A549 (cell line): ENCODE measurements at regions not wholly inside any gene's neighbourhood (a gene's known extent, or its start where the extent isn't known, plus 50 kb on each side); places are given as distances from the start of the nearest gene placed in this dataset.

Experiments used
- ATAC-seq, 2 experiments: fragments of 200-7000 bp in 1 of 2; fragments of >200 bp in 1 of 2; cut with Nextera tagmentation in 1 of 2; cut with Tn5 transposase in 1 of 2; 3 replicates each; pipeline versions ENCODE4 v1.8.0 to v1.9.1; 2018 to 2020; ENCODE audit warnings: mild to moderate bottlenecking in 1 of 2, moderate library complexity in 1 of 2
- CTCF ChIA-PET: fragments of 300-600 bp; sonication (Branson Sonifier 250); formaldehyde crosslinking; extraction: SDS; loops from one replicate; lab custom pipeline; 2021; ENCODE audit warnings: antibody characterized with exemption, inconsistent platforms; lab: Yijun Ruan, JAX
- POLR2A ChIA-PET: fragments of 350-600 bp; formaldehyde crosslinking; extraction: SDS; loops from one replicate; lab custom pipeline; 2021; ENCODE audit warnings: antibody characterized with exemption, inconsistent platforms; lab: Yijun Ruan, JAX
- DNase-seq, 2 experiments: peaks; one replicate each; pipeline versions ENCODE4 v3.0.0 to v3.0.0-alpha.2; 2011 to 2016; ENCODE audit warnings: low read depth in 1 of 2, low spot score in 1 of 2
- FAIRE-seq: peaks from 2 replicates; lab custom pipeline; 2011; peaks lifted over from hg19 to GRCh38; lab: Jason Lieb, UNC
- H3K27ac ChIP-seq, 2 experiments: fragments of >200 bp; sonication (Bioruptor Twin); formaldehyde crosslinking; 3 replicates each; pipeline ENCODE4 v1.5.1; 2016 to 2017
- H3K4me1 ChIP-seq: fragments of >200 bp; sonication (Bioruptor Twin); formaldehyde crosslinking; 3 replicates; pipeline ENCODE4 v1.6.1; 2016
- H3K4me2 ChIP-seq: fragments of >200 bp; sonication (Bioruptor Twin); formaldehyde crosslinking; 3 replicates; pipeline ENCODE4 v1.6.1; 2016
- H3K4me3 ChIP-seq: fragments of >200 bp; sonication (Bioruptor Twin); formaldehyde crosslinking; 3 replicates; pipeline ENCODE4 v1.5.1; 2016
- H3K9me3 ChIP-seq: fragments of >200 bp; sonication (Bioruptor Twin); formaldehyde crosslinking; 3 replicates; pipeline ENCODE4 v1.6.1; 2016
- CBX8 ChIP-seq: fragments of 200-600 bp; sonication (generic); IDR thresholded peaks from 2 replicates; pipeline ENCODE4 v1.6.1; 2016
- CEBPB ChIP-seq, 2 experiments: fragments of >200 bp in 1 of 2; sonication (Bioruptor Twin) in 1 of 2; formaldehyde crosslinking in 1 of 2; IDR thresholded peaks; 2 replicates each; pipeline ENCODE4 v1.6.1; 2012 to 2016
- CHD2 ChIP-seq: fragments of 150-350 bp; IDR thresholded peaks from 2 replicates; pipeline ENCODE4 v1.6.1; 2014; ENCODE audit warnings: low read length; ENCODE audit not compliant: partially characterized antibody
- CTCF ChIP-seq: fragments of >200 bp; sonication (Bioruptor Twin); formaldehyde crosslinking; IDR thresholded peaks from 3 replicates; pipeline ENCODE4 v1.5.1; 2016
- ESRRA ChIP-seq: fragments of 150-350 bp; IDR thresholded peaks from 2 replicates; pipeline ENCODE4 v1.6.1; 2014; ENCODE audit warnings: mild to moderate bottlenecking, low read length, borderline replicate concordance
- FOSB ChIP-seq: fragments of 250-450 bp; sonication (Bioruptor Pico); IDR thresholded peaks from 2 replicates; pipeline ENCODE4 v1.5.0; 2020; ENCODE audit warnings: mild to moderate bottlenecking, moderate library complexity
- FOSL2 ChIP-seq, 2 experiments: fragments of 450-650 bp in 1 of 2; fragments of >200 bp in 1 of 2; sonication (Bioruptor Twin) in 1 of 2; formaldehyde crosslinking; IDR thresholded peaks; 2 replicates each; pipeline versions ENCODE4 v1.5.0 to v1.6.1; 2016 to 2020; ENCODE audit warnings: mild to moderate bottlenecking in 1 of 2, moderate library complexity in 1 of 2
- GATA3 ChIP-seq: IDR thresholded peaks from 2 replicates; pipeline ENCODE4 v1.6.1; 2012; ENCODE audit warnings: borderline replicate concordance
- HDAC2 ChIP-seq: fragments of 200-600 bp; sonication (generic); IDR thresholded peaks from 2 replicates; pipeline ENCODE4 v1.6.1; 2016
- HES2 ChIP-seq: fragments of >200 bp; sonication (Bioruptor Twin); formaldehyde crosslinking; IDR thresholded peaks from 2 replicates; pipeline ENCODE4 v1.6.1; 2016
- JUNB ChIP-seq: fragments of >200 bp; sonication (Bioruptor Twin); formaldehyde crosslinking; IDR thresholded peaks from 2 replicates; pipeline ENCODE4 v1.6.1; 2016
- MAFK ChIP-seq: fragments of 450-650 bp; IDR thresholded peaks from 2 replicates; pipeline ENCODE4 v1.6.1; 2014; ENCODE audit not compliant: partially characterized antibody
- MAX ChIP-seq: IDR thresholded peaks from 2 replicates; pipeline ENCODE4 v1.6.1; 2012
- NPAS2 ChIP-seq: fragments of 250-450 bp; sonication (Bioruptor Pico); IDR thresholded peaks from 2 replicates; pipeline ENCODE4 v1.8.0; 2022; ENCODE audit warnings: mild to moderate bottlenecking, moderate library complexity, borderline replicate concordance
- NR3C1 ChIP-seq: fragments of >200 bp; sonication (Bioruptor Twin); formaldehyde crosslinking; IDR thresholded peaks from 3 replicates; pipeline ENCODE4 v1.6.1; 2017
- PHF8 ChIP-seq: fragments of 200-600 bp; sonication (generic); IDR thresholded peaks from 2 replicates; pipeline ENCODE4 v1.6.1; 2016; ENCODE audit warnings: low read depth, mild to moderate bottlenecking, antibody characterized with exemption, moderate library complexity, borderline replicate concordance
- POLR2A ChIP-seq: IDR thresholded peaks from 2 replicates; pipeline ENCODE4 v1.6.1; 2012; ENCODE audit warnings: mild to moderate bottlenecking, low read length
- RAD21 ChIP-seq, 2 experiments: fragments of >200 bp in 1 of 2; sonication (Bioruptor Twin) in 1 of 2; formaldehyde crosslinking in 1 of 2; IDR thresholded peaks in 1 of 2; conservative IDR thresholded peaks in 1 of 2; 2 replicates in 1 of 2; 3 replicates in 1 of 2; pipeline ENCODE4 v1.6.1; 2012 to 2018; ENCODE audit warnings: inconsistent platforms in 1 of 2
- SREBF2 ChIP-seq: fragments of 450-650 bp; IDR thresholded peaks from 2 replicates; pipeline ENCODE4 v1.6.1; 2014; ENCODE audit warnings: mild to moderate bottlenecking, moderate library complexity
- TFCP2L1 ChIP-seq: fragments of 250-450 bp; sonication (Bioruptor Pico); IDR thresholded peaks from 2 replicates; pipeline ENCODE4 v1.5.0; 2021; ENCODE audit warnings: mild to moderate bottlenecking
- ZC3H11A ChIP-seq: fragments of 450-650 bp; IDR thresholded peaks from 2 replicates; pipeline ENCODE4 v1.6.1; 2014; ENCODE audit warnings: antibody characterized with exemption, mild to moderate bottlenecking
- ZSCAN20 ChIP-seq: fragments of 250-450 bp; sonication (Bioruptor Pico); IDR thresholded peaks from 2 replicates; pipeline ENCODE4 v1.8.0; 2022; ENCODE audit warnings: mild to moderate bottlenecking, moderate library complexity
- WGBS: methylation state at CpG from one replicate; pipeline ENCODE4 v1.1.6; 2017; ENCODE audit errors: missing lambda C conversion rate; 5-methylcytosine and 5-hydroxymethylcytosine counted together
- TF ChIP-seq, protein P1 (sequence below): IDR thresholded peaks from 2 replicates; pipeline ENCODE4 v1.6.1; 2012

GRCh38 chr6:95408111-95408510, 169.2 kb upstream of the MANEA start:
- CTCF ChIA-PET: no interaction called here

DNA sequence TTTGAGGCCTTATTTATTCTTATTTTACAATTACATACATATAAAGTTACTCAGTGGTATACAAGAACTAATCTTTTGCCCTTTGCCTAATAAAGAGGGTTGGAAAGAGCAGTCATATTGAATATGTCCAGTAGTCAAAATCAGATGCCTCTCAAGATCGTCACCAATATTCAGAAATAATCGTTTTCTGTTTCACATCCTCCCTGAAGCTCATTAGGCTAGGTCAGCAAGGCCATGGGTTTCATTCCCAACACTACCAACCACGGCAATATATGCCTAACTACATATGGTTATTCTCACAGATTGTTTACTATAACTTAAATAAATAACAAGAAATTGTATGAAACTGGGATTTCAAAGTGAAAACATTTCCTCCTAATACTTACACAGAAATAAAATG, 167.2 kb upstream of the MANEA start:
- Histone ChIP-seq H3K4me1 (no peaks in the 10 kb centered on the region), H3K4me2 (no peak overlapping the region), H3K27ac (no peak overlapping the region), H3K4me3 (no peak overlapping the region), H3K9me3 (no peaks in the 10 kb centered on the region)
- POLR2A ChIA-PET: no interaction called here
- no peak for DNase-seq
- no peak for ATAC-seq
- no peak for FAIRE-seq
- 2% methylated on average over 3 of the region's 3 CpGs for WGBS
- CTCF ChIA-PET: no interaction called here
- TF ChIP-seq CEBPB (IDR thresholded peaks at IDR 0.05) (no peak), ESRRA (no peak), CBX8 (no peak), CHD2 (no peak), TFCP2L1 (CRISPR knock-in tag) (no peak), HDAC2 (no peak), MAFK (no peak), ZSCAN20 (no peak)

More at GRCh38 chr6:95408111-95408510, 169.2 kb upstream of the MANEA start:
- Histone ChIP-seq H3K4me1 (no peaks in the 10 kb centered on the region), H3K9me3 (no peaks in the 10 kb centered on the region), H3K4me3 (no peak overlapping the region), H3K4me2 (no peak overlapping the region), H3K27ac (no peak overlapping the region)
- no peak for TF ChIP-seq FOSB (CRISPR knock-in tag)
- POLR2A ChIA-PET: no interaction called here
- FAIRE-seq (no peak), DNase-seq (no peak), ATAC-seq (no peak)
- 4% methylated on average over 1 of the region's 1 CpG for WGBS

DNA sequence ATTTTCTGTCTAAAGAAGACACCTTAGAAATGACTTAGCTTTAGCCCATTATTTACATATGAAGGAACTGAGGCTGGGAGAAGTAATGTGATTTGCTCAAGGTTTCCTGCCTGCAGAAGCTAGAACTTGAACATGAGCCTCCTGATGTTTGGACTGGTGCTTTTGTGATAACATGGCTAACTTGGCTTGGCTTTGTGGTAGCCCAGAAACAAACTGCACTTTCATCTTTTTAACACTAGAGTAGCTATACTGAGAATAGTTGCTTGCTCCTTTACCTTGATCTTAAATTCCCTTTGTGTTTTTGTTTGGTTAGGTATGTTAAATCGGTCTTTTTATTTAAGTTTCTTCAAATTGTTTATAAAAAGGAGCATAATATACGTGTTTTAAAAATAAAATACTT, 163.5 kb upstream of the MANEA start:
- TF ChIP-seq NR3C1 (no peak), PHF8 (no peak), NPAS2 (CRISPR knock-in tag) (no peak), CBX8 (no peak), GATA3 (no peak), RAD21 (conservative IDR thresholded peaks at IDR 0.05 in 1 of 2, IDR thresholded peaks at IDR 0.05 in 1 of 2) (no peak), CTCF (no peak), FOSL2 (IDR thresholded peaks at IDR 0.05) (no peak), FOSL2 (CRISPR knock-in tag; IDR thresholded peaks at IDR 0.05) (no peak), HES2 (no peak), MAX (no peak), POLR2A (no peak), SREBF2 (no peak), JUNB (no peak), ZC3H11A (no peak)
- TF ChIP-seq, protein P1, sequence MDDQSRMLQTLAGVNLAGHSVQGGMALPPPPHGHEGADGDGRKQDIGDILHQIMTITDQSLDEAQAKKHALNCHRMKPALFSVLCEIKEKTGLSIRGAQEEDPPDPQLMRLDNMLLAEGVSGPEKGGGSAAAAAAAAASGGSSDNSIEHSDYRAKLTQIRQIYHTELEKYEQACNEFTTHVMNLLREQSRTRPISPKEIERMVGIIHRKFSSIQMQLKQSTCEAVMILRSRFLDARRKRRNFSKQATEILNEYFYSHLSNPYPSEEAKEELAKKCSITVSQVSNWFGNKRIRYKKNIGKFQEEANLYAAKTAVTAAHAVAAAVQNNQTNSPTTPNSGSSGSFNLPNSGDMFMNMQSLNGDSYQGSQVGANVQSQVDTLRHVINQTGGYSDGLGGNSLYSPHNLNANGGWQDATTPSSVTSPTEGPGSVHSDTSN: no peak
- Histone ChIP-seq H3K9me3 (no peaks in the 10 kb centered on the region), H3K27ac (no peak overlapping the region), H3K4me3 (no peak overlapping the region), H3K4me1 (no peaks in the 10 kb centered on the region), H3K4me2 (no peak overlapping the region)
- no peak for ATAC-seq
- CTCF ChIA-PET: no interaction called here
- no peak for DNase-seq
- POLR2A ChIA-PET: no interaction called here
- WGBS: 2% methylated on average over 2 of the region's 2 CpGs
- no peak for FAIRE-seq
